ENCODE measurements at regions not wholly inside any gene's neighbourhood (a gene's known extent, or its start where the extent isn't known, plus 50 kb on each side); places are given as distances from the start of the nearest gene placed in this dataset.

DNA sequence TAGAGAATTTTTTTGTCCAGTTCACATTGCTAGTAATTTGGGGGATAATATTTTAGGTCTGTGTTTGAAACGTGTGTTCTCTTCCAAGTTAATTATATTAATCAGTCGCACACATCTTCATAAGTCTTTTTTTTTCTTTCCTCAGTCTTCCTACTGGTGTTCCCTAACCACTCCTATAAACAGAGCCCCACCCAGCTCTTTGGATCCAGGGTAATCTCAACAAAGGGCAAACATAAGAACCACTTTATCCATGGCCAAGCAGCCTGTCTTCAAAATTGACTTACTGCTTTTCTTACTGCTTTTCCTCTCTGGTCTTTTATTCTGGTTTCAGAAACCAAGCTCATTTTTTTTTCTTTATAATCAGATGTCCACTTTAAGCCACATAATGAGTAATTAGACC lies 266.8 kb upstream of the NECTIN3 start:
- DNase-seq (ENCODE audit: low read depth, low spot score) = no peak

DNA sequence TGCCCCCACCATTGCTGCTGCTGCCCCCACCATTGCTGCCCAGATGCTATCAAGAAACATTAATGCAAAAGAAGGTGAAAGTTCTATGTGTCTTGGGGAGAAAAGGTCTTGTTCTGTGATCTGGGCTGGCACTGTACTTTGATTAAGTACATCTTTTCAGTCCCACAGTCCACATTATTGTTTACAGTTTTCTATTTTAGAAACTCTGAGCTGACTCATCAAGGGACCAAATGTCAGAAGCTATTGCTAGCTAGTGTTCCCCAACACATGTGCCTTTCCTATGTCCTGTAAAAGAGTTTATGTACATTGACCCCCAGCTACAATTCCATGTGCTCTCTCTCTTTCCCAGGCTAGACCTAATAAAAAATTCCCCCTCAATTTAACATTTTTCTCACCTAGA lies 264.7 kb upstream of the NECTIN3 start:
- no peak for DNase-seq (ENCODE audit: low read depth, low spot score)

DNA sequence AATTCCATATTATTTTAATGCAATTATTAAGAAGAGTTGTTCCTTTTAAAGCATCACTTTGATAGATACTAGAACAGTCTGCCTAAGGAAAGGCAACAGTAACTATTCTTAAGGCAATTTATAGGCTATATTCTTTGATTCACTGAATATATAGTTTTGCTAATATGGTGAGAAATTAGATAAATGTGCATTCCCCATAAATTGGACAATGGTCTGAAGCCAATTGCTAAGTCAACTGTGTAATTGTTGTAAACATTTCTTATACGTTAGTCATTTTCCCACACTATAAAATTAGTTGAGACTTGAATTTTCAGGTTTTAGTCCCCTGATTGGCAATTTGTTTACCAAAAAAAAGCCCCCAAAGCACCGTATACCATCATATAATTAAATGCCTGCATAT lies 263.0 kb upstream of the NECTIN3 start:
- no peak for DNase-seq (ENCODE audit: low read depth, low spot score)

DNA sequence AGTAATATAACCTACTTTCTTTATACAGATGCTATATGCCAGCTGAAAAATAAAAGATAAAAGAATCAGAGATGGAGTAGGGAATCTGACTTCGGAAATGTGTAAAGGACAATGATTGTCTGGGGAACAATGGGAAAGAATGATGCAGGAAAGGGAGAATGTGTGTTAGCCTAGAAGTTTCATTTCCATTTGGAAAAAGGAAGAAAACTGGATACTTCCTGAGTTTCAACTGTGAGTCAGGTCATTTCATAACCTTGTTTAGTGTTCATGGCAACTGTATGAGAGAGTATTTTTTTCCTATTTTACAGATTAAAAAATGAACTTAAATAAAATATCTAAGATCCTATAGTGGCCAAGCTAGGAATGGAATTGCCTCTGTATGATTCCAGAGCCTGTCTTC lies 261.3 kb upstream of the NECTIN3 start:
- no peak for DNase-seq (ENCODE audit: low read depth, low spot score)

DNA sequence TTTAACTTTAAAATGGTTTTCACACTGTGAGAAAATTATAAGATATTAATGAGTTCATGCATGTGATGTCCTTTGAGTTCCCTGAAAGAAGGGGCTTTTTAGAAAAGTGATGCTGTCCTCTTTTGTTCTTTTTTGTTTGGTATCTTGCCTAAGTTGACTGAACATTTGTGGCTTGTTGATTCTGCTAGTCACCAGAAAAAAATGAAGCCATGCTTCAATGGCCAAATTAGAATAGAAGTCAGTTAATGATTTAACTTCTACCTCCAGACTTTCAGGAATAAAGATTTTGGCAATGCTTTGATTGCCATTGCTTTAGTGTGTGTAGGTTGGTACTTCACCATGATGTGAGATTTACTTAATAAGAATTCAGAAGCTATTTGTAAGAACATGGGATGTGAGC lies 260.6 kb upstream of the NECTIN3 start:
- DNase-seq (ENCODE audit: low read depth, low spot score) = no peak

DNA sequence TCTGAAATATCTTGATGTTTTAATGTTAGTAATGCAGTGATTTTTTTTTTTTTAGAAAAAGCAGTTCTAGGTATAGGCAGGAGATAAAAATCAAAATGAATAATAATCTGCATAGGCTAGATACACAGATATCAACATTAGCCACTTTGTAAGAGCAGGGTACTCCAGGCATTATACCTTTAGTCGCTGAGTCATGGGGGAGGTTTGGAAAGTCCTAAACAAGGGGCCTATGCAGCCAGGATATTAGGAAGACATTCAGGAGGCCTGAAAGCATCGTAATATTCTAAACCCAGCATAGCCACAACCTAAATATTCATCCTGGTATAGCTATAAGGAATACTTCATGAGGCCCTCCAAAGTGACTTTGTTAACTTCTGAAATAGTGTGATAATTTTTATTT lies 258.1 kb upstream of the NECTIN3 start:
- DNase-seq (ENCODE audit: low read depth, low spot score) = no peak

DNA sequence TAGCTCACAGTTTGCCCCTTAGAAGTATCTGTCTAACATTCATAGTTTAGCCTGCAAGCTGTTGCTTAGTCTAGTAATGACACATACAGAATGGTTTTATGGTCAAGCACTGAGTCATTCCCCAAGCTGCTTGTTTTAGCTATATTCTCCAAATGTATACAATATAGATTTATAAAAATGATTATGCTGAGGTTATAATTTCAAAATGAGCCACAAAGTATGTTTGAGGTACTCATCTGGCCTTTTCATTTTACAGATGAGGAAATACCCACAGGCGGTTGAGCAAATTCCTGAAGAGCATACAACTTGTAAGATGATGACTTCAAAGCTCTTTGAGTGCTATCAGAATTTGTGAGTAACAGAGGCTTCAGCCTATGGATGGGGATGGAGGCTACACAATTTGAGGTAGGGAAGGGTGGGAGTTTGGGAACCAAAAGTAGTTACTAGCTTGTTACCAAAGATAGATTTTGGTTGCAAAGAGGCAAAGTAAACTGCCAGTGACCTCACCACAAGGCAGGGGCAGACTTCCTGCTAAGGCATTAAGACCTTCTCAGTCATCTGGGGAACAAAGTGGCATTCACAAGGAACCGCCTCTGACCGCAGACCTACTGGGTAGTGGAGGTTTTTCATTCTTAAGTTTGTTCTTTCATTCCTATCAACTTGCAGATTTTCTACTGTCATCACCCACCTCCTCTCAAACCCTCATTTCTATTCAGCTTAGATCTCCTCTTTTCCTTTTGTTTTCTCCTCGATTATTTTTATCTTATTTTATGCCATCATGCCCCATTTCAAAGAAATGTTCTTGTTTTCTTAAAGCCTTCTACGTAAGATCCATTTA lies 257.2 kb upstream of the NECTIN3 start:
- DNase-seq (ENCODE audit: low read depth, low spot score) = no peak

DNA sequence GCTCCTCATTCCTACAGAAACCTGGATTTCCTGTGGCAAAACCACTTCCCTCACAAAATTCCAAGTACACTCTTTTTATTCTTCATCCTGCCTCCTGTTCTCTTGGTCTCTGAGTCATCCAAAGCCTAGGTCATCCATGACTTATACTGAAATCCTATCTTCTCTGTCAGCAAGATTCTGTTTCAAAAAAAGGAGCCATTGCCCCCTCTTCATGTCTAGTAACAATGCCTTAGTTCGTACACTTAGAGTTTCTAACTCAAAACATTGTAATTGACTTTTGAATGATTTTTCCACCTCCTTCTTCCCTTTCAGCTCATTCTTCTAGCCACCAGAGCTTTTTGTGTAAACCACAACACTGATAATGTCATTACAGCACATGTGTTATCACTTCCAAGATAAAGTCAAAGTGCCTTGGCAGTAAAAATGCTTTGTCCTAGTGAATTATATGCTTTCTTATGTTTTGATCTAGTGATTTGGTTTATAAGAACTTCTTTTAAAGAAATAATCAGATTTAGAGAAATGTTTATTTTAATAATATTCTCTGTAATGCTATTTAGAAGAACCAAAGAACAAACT lies 256.5 kb upstream of the NECTIN3 start:
- DNase-seq (ENCODE audit: low read depth, low spot score) = no peak

DNA sequence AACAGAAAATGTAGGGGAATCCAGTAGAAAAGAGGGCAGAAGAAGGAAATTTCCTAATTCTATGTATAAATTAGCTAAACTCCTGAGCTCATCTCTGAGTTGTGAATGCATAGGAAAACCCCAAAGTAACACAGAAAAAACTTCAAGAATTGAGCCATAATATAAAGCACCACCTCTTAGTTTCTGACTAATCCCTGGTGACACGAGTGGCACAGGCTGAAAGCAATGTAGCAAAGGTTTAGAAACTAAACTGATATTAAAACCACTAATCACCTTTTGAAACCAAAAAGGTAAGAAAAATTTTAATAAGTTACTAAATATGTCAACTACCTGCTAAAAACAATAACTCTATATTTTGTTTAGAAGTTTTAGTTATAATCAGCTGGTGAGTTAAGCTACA lies 255.6 kb upstream of the NECTIN3 start:
- DNase-seq (ENCODE audit: low read depth, low spot score) = no peak

DNA sequence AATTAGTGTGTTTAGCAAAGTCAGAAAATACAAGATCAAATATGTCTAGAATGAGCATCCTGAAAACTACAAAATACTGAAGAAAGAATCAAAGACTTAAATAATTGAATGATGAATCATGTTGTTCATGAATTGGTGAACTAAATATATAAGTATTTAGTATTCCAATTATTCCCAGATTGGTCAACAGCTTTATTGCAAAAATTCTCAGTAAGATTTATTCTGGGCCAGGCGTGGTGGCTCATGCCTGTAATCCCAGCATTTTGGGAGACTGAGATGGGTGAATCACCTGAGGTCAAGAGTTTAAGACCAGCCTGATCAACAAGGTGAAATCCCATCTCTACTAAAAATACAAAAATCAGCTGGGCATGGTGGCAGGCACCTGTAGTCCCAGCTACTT lies 250.0 kb upstream of the NECTIN3 start:
- DNase-seq (ENCODE audit: low read depth, low spot score) = no peak

DNA sequence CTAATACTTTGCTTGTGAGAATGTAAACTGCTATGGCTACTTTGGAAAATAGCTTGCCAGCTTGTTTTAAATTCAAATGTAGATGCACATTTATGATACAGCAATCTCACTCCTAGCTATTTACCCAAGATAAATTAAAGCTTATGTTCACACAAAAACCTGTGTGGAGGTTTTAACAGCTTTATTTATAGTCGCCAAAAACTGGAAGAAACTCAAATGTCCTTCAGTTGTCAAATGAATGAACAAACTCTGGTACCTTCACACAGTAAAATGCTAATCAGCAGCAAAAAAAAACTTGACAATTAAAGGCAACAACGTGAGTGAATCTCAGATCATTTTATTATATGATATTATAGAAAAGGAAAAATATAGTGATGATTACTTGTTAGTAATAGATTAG lies 248.6 kb upstream of the NECTIN3 start:
- no peak for DNase-seq (ENCODE audit: low read depth, low spot score)

DNA sequence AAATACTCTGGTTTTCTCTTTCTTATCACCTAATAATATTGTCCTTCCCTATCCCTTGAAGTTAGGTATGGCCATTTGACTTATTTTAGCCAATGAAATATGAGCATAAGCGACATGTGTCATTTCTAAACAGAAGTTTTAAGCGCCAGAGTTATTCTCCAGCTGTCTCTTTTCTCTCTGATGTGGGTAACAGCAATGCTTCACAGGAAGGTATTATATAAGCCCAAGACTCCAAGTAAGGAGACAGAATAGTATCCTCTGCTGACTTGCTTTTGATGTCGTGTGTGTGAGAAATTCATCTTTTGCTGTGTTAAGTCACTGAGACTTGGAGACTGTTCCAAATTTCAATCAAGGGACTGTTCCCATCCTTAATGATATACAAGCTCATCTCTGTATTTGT lies 224.6 kb upstream of the NECTIN3 start:
- no peak for DNase-seq (ENCODE audit: low read depth, low spot score)

DNA sequence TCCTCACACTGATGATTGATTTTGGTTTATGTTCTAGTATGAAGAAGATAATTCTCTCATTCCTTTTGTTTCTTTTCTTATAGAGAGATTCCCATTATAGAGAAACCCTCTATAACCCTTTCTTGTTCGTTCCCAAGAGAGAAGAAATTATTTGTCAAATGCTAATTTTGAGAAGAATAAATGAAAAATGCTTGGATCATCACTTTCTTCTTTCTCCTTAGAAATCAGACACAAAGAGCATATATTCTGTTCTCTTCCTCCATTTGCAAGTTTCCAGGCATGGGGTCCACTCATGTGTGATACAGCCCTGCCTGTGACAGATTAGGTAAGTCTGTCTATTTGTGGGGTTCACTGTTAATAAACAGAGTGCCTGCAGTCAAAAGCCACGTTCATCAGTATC lies 222.6 kb upstream of the NECTIN3 start:
- no peak for DNase-seq (ENCODE audit: low read depth, low spot score)

DNA sequence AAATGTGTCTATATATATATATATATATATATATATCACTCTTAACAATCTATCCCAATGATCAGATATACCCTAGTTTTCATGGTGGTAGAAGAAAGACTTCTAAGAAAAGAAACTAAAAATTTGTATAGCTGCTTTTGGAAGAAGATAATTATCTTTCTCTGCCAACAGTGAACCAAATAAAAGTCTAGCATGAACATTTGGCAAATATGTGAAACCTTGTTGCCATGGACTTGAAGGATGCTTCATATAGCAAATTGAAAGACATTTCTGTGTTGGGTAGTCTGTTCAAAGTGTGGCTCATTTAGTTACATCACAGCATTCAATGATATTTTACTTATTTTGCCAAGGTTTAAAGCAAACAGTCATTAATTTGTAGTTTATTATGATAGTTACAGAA lies 219.9 kb upstream of the NECTIN3 start:
- DNase-seq (ENCODE audit: low read depth, low spot score) = no peak

DNA sequence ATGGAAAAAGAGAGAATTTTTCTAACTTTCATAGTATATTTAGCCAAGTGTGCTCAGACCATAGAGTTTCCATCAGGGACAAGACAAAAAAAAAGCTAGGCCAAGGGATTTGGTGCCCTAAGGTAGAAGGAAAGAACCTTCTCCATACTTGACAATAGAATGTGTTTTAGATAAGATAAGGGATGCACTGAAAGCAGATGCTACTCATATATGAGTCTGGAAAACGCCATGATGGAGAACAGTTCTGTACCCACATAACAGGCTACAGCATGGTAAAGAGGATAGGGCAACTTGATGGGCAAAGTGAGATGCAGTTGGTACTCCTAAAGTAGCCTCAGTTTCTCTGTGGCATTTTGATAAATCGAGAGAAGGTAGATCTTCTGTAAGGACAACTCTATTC lies 216.4 kb upstream of the NECTIN3 start:
- no peak for DNase-seq (ENCODE audit: low read depth, low spot score)

DNA sequence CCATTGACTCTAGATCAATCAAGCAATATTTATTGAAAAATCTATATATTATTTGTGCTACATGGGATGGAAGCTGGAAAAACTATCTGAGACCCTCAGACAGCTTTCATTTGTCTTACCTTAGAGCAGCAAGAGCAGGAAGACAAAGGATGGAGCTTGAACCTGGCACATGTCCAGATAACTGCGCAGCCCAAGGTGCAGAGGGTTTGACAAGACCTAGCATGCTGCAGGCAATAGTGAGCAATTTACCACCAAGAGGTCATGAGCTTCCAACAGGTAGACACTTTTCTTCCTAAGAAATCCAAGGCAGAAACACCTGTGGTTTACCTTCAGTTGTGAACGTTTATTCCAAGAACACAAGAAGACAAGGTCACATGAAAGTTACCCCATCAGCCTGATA lies 214.7 kb upstream of the NECTIN3 start:
- no peak for DNase-seq (ENCODE audit: low read depth, low spot score)

DNA sequence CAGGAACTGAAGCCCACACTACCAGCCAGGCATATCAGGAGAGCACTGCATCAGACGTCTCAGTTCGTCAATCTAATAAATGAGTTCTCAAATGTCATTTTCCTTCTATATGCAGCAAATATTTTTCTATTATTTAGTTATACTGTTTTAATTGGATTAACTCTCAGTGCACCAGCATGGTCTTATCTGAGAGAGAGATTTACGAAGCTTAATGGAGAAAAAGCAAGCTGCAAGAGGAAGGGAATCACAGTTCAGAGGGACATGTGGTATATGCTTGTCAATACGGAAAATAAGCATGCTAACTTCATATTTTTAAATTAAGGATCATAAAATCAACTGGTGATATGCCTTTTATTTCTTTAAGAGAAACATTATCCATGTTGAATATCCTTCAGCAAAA lies 213.1 kb upstream of the NECTIN3 start:
- no peak for DNase-seq (ENCODE audit: low read depth, low spot score)

DNA sequence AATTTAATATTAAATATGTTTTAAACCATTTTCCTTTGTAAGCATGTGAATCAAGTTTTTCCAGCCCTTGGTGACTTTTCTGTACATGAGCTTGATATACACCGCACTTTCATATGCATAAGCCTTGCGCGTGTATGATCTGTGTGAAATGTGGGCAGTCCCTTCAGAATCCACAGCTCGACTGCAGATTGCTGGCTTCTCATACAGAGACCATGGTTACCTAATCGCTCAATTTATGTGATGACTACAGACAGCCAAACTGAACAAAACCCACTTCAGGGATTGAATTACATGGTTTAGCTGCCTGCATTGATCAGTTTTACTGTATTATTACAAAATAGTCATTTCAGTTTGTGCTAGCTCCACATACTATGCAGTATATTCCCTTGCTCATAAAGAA lies 212.3 kb upstream of the NECTIN3 start:
- DNase-seq (ENCODE audit: low read depth, low spot score) = no peak

DNA sequence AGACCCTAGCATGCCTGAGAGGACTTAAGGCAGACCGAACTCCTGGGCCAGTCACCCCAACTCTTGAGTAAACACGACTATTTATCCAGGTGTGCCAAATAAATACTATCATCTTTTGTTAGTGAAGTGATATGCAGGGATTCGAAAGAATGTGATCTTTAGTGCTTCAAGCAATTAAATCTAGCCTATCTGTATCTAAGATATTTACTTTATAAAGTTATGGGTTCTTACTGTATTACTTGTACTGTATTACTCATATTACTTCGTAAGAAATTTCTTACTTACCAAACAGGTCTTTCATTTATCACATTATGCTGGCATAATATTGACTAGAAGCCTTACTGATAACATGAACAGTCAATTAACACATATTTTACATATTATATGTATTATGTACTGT lies 211.6 kb upstream of the NECTIN3 start:
- no peak for DNase-seq (ENCODE audit: low read depth, low spot score)

DNA sequence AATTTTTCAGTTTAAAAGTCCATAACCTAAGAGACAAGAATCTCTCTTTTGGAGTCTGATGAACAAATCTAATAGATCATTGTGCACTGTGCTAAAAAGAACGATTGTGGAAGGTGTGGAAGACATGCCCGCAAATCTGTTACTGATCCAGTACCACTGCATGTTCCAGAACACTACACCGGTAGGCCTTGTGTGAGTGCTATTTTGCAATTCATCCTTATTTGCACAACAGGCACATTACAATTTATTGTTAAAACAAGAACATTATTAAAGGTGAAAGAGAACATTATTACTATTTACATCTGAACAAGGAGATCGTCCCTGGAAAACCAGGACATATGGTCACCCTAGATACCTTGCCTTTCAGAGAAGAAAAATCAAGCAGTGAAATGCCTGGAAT lies 205.7 kb upstream of the NECTIN3 start:
- DNase-seq (ENCODE audit: low read depth, low spot score) = no peak

DNA sequence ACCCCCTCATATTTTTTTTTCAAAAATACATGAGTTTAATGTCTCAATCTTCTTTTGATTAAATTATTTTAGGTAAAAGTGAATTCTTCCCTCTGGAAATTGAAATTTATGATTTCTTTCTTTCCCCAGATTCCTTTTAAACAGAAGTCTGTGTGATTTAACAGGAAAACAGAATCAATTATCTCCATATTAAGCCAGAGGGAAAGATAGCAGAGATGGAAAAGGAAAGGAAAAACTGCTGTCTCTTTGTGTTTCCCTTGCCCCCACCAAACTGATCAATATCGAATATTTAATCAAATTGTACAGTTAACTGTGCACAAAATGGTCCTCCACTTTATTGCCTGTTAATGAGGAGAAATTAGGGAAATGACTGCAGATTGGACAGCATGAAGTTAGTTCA lies 203.5 kb upstream of the NECTIN3 start:
- DNase-seq (ENCODE audit: low read depth, low spot score) = no peak

DNA sequence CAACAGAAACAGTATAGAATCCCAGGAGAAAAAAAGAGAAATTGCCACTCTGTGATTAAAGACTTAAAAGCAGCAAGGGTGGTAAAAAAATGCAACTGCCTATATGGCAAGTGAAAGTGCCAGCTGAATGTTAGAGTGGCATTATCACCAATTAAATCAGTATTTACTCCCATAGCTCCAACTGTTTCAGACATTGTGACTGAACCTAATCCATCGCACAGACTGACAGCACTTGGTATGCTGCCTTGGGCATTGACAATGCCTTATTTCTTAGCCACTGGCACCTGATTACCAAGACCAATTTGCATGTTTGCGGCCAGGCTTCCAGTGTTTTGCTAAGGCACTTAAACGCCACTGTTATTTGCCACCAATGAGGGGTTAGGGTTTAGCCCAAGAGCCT lies 201.9 kb upstream of the NECTIN3 start:
- no peak for DNase-seq (ENCODE audit: low read depth, low spot score)

DNA sequence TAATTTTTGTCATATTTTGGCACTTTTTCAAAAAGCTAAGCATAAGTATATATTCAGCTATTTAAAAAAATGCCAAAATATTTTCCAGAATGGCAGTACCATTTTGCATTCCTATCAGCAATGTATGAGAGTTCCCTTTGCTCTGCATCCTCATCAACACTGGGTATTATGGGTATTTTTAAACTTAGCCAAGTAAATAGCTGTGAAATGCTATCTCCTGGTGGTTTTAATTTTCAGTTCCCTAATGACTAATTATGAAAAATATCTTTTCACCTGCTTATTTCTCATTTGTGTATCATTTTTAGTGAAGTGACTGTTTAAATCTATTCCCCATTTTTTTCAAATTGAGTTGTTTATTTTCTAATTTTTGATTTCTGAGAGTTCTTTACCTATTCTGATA lies 199.7 kb upstream of the NECTIN3 start:
- no peak for DNase-seq (ENCODE audit: low read depth, low spot score)

DNA sequence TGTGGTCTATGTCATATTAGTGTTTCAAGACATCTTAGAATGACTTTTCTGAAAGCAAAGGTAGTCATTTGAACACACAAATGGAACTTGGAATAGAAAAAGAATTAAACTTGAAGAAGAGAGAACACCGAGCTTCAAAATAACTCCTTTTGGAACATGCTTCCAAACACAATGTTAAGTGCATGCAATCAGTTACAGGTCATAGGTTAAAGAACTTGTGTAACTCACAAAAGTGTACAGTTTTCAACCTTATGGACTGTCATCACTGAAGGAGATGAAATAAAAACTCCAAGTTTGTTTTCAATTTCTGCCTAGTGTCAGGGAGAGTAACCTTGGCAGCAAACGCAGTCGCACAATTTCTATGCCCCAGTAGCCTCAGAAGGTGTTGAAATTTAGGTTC lies 192.9 kb upstream of the NECTIN3 start:
- no peak for DNase-seq (ENCODE audit: low read depth, low spot score)

Measured in activated CD4-positive, CD25-positive, alpha-beta regulatory T cell treated with anti-CD3 and anti-CD28 coated beads, Interleukin-2, amount 50 U/mL, for 16 hours (primary cell).